Activated CD4-positive, alpha-beta memory T cell treated with anti-CD3 and anti-CD28 coated beads, Interleukin-2, amount 10 ng/mL, durations not matched to agents 7 days and 5 days (primary cell): ENCODE measurements at regions not wholly inside any gene's neighbourhood (a gene's known extent, or its start where the extent isn't known, plus 50 kb on each side); places are given as distances from the start of the nearest gene placed in this dataset.

Experiments
- CTCF ChIA-PET: fragments of 350-600 bp; sonication (Branson Sonifier 250); formaldehyde crosslinking; loops from one replicate; lab custom pipeline; 2021; ENCODE audit warnings: antibody characterized with exemption, inconsistent platforms; lab: Charles Lee
- POLR2A ChIA-PET: fragments of 350-600 bp; sonication (Branson Sonifier 250); formaldehyde crosslinking; loops from one replicate; lab custom pipeline; 2021; ENCODE audit warnings: antibody characterized with exemption; lab: Charles Lee
- DNase-seq: peaks from one replicate; pipeline ENCODE4 v3.0.0-alpha.2; 2020
- H3K27ac Mint-ChIP-seq: one replicate; pipeline ENCODE4 v1.8.0; 2021; ENCODE audit warnings: mild to moderate bottlenecking, mixed read lengths
- H3K27me3 Mint-ChIP-seq: one replicate; pipeline ENCODE4 v1.8.0; 2021; ENCODE audit warnings: mixed read lengths
- H3K36me3 Mint-ChIP-seq: one replicate; pipeline ENCODE4 v1.8.0; 2021; ENCODE audit warnings: low read depth, mixed read lengths
- H3K4me1 Mint-ChIP-seq: one replicate; pipeline ENCODE4 v1.8.0; 2021; ENCODE audit warnings: mixed read lengths
- H3K4me3 Mint-ChIP-seq: one replicate; pipeline ENCODE4 v1.8.0; 2021; ENCODE audit warnings: mild to moderate bottlenecking, mixed read lengths
- H3K9me3 Mint-ChIP-seq: one replicate; pipeline ENCODE4 v1.8.0; 2021; ENCODE audit warnings: mixed read lengths

DNA sequence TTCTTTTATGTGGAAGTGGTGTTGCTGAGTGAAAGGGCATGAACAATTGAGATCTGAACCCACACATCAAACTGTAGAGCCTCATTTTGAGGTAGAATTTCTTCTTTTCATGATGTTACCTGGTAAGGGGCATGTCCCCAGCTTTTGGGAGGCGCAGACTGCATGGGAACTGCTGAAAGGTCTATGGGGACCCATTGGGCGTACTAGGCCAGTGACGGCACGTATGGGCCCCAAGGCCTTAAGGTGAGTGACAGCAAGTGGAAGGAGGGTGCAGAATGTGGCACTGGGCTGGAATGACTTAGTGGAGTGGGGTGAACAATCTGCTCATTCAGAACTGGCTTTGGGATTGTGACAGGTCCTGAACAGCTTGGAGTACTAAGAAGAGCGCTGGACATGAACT is 123.6 kb upstream of the RGMA start:
- ChIA-PET POLR2A (no interaction called here), CTCF (no interaction called here)
- Mint-ChIP-seq H3K27ac (no peak overlapping the region), H3K4me3 (no peak overlapping the region), H3K9me3 (no peaks in the 10 kb centered on the region), H3K4me1 (no peaks in the 10 kb centered on the region), H3K36me3 (no peaks in the 10 kb centered on the region), H3K27me3 (peaks cover 5% of the 10 kb centered on the region)
- DNase-seq: no peak

GRCh38 chr15:93210995-93211394 is 122.0 kb upstream of the RGMA start:
- H3K9me3 Mint-ChIP-seq: no peaks in the 10 kb centered on the region
- DNase-seq: no peak
- no peak overlapping the region for H3K4me3 Mint-ChIP-seq
- no peaks in the 10 kb centered on the region for H3K36me3 Mint-ChIP-seq
- ChIA-PET POLR2A (no interaction called here), CTCF (no interaction called here)
- H3K27me3 Mint-ChIP-seq: peaks cover 5% of the 10 kb centered on the region
- H3K4me1 Mint-ChIP-seq: no peaks in the 10 kb centered on the region
- H3K27ac Mint-ChIP-seq: no peak overlapping the region

DNA sequence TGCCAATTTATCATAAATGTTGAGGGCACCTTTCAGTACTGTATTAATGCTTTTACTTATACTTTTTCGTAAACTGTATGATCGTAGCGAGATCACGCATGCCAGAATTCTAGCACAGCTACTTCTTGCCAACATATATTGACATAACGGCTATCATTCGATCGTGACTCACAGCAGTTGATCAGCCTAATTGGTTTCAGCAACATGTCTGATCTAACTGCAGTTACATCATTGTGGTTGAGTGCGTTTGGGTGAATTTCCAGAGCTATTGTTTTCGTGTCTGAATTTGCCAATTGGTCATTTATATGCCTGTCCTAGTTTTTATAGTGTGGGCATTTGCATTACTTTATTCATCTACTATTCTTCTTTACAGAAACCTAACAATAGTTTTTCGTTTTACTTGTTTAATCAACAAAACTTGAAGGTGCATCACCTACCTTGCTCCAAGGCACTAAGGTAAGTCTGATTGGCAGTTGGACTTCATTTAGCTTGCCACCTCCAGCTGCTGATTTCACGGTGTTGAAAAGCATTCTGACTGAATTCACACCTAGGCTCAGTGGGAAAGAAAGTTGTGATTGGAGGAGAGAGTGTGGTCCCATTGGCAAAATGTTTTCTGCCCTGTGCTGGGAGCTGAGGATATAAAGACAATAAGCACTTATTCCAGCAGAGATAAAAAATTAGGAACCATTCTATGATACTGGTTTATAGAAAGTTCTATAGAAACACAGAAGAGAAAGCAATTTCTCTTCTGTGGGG is 120.9 kb upstream of the RGMA start:
- H3K36me3 Mint-ChIP-seq: no peaks in the 10 kb centered on the region
- no peaks in the 10 kb centered on the region for H3K4me1 Mint-ChIP-seq
- H3K27me3 Mint-ChIP-seq: peaks cover 5% of the 10 kb centered on the region
- H3K9me3 Mint-ChIP-seq: no peaks in the 10 kb centered on the region
- DNase-seq: no peak
- no peak overlapping the region for H3K27ac Mint-ChIP-seq
- no peak overlapping the region for H3K4me3 Mint-ChIP-seq
- CTCF ChIA-PET: no interaction called here
- POLR2A ChIA-PET: no interaction called here

DNA sequence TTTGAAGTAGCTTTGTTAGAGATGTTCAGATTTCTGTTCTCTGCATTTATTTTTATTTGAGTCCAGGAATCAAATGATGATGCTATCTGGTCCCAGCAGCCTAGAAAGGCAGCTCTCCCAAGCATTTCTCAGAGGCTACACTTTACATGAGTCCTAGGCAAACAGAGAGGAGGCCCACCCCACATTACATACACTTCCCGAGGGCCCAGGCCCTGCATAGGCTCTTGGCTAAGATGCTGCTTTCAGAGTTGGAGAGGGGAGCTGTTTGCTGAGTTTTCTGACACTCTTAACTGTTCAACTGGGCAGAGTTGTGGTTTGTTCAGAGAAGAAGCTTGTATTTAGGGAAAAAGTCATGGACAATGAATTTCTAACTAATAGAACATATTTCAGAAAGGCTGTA is 117.9 kb upstream of the RGMA start:
- H3K27me3 Mint-ChIP-seq: peaks cover 15% of the 10 kb centered on the region
- H3K27ac Mint-ChIP-seq: no peak overlapping the region
- ChIA-PET CTCF (interaction anchor here (0.7 kb wide), 1 partner anchor 13 kb away, joined by 3 read pairs; no protein-coding TSS in a partner anchor), POLR2A (no interaction called here)
- H3K9me3 Mint-ChIP-seq: no peaks in the 10 kb centered on the region
- H3K4me1 Mint-ChIP-seq: no peaks in the 10 kb centered on the region
- DNase-seq: no peak
- no peaks in the 10 kb centered on the region for H3K36me3 Mint-ChIP-seq
- H3K4me3 Mint-ChIP-seq: no peak overlapping the region

DNA sequence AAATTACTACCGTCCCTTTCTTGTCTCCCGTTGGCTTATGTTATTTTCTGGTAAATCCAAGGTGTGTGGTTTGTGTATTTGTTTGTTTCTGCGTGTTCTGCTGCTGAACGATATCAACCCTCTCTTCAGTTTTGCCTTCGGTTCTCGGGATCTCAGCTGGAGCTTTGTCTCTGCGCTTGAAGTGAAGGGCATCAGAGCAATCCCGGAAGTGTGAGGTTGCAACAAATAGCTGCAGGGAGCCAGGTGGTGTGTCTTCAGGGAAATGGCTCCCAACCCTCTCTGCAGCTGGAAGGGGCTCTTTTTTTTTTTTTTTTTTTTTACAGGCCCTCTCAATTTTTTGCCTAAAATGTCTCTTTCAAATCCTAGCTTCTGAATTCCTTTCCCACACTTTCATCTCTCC is 116.4 kb upstream of the RGMA start:
- peaks cover 18% of the 10 kb centered on the region for H3K27me3 Mint-ChIP-seq
- H3K4me3 Mint-ChIP-seq: no peak overlapping the region
- no peaks in the 10 kb centered on the region for H3K36me3 Mint-ChIP-seq
- DNase-seq: no peak
- no peaks in the 10 kb centered on the region for H3K9me3 Mint-ChIP-seq
- H3K4me1 Mint-ChIP-seq: no peaks in the 10 kb centered on the region
- no peak overlapping the region for H3K27ac Mint-ChIP-seq
- POLR2A ChIA-PET: no interaction called here
- CTCF ChIA-PET: no interaction called here

GRCh38 chr15:93203036-93203435 is 114.0 kb upstream of the RGMA start:
- Mint-ChIP-seq H3K4me3 (no peak overlapping the region), H3K9me3 (no peaks in the 10 kb centered on the region), H3K4me1 (no peaks in the 10 kb centered on the region), H3K27ac (no peak overlapping the region), H3K27me3 (peaks cover 34% of the 10 kb centered on the region), H3K36me3 (no peaks in the 10 kb centered on the region)
- POLR2A ChIA-PET: no interaction called here
- no peak for DNase-seq
- CTCF ChIA-PET: no interaction called here

GRCh38 chr15:93202405-93202804 is 113.4 kb upstream of the RGMA start:
- Mint-ChIP-seq H3K4me1 (no peaks in the 10 kb centered on the region), H3K36me3 (no peaks in the 10 kb centered on the region), H3K4me3 (no peak overlapping the region)

DNA sequence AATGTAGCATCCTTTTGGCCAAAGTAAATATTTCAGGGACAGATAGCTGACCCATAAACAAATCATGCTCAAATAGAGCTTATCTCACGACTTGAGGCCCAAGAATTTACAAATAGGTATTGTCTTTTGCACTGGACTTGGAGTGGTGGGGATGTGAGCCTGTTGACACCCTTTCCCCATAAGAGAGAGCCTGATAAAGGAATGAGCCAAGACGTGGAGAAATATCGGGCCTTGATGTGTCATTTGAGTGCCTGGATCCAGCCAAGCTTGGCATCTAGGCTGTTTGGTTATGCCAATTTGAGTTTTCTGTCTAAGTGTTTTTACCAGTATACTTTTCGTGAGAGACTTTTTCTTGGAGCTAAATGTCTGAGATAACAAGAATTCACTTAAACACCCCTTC is 112.9 kb upstream of the RGMA start:
- DNase-seq: no peak
- Mint-ChIP-seq H3K4me3 (no peak overlapping the region), H3K36me3 (no peaks in the 10 kb centered on the region), H3K4me1 (no peaks in the 10 kb centered on the region), H3K27me3 (peaks cover 37% of the 10 kb centered on the region), H3K27ac (no peak overlapping the region), H3K9me3 (no peaks in the 10 kb centered on the region)
- POLR2A ChIA-PET: no interaction called here
- CTCF ChIA-PET: interaction anchor here (0.7 to 1.1 kb wide), 2 partner anchors 114 to 171 kb away, joined by 3 read pairs; no protein-coding TSS in a partner anchor

More at GRCh38 chr15:93202405-93202804, 113.4 kb upstream of the RGMA start:
- H3K27ac Mint-ChIP-seq: no peak overlapping the region
- H3K27me3 Mint-ChIP-seq: peaks cover 37% of the 10 kb centered on the region
- POLR2A ChIA-PET: no interaction called here
- no peak for DNase-seq
- H3K9me3 Mint-ChIP-seq: no peaks in the 10 kb centered on the region
- CTCF ChIA-PET: interaction anchor here (0.7 to 1.1 kb wide), 2 partner anchors 115 to 172 kb away, joined by 3 read pairs; no protein-coding TSS in a partner anchor

GRCh38 chr15:93200837-93201226 is 111.8 kb upstream of the RGMA start:
- H3K36me3 Mint-ChIP-seq: no peaks in the 10 kb centered on the region
- peaks cover 44% of the 10 kb centered on the region for H3K27me3 Mint-ChIP-seq
- H3K27ac Mint-ChIP-seq: no peak overlapping the region
- no peaks in the 10 kb centered on the region for H3K4me1 Mint-ChIP-seq
- ChIA-PET CTCF (no interaction called here), POLR2A (no interaction called here)
- no peak for DNase-seq
- H3K4me3 Mint-ChIP-seq: no peak overlapping the region
- H3K9me3 Mint-ChIP-seq: no peaks in the 10 kb centered on the region

GRCh38 chr15:93200081-93200836 is 111.2 kb upstream of the RGMA start:
- Mint-ChIP-seq H3K27ac (no peak overlapping the region), H3K4me3 (no peak overlapping the region), H3K9me3 (no peaks in the 10 kb centered on the region), H3K4me1 (no peaks in the 10 kb centered on the region), H3K27me3 (peaks cover 45% of the 10 kb centered on the region), H3K36me3 (no peaks in the 10 kb centered on the region)
- CTCF ChIA-PET: no interaction called here
- POLR2A ChIA-PET: no interaction called here
- DNase-seq: no peak

GRCh38 chr15:93196135-93196670 is 107.2 kb upstream of the RGMA start:
- H3K9me3 Mint-ChIP-seq: no peaks in the 10 kb centered on the region
- no peak overlapping the region for H3K4me3 Mint-ChIP-seq
- POLR2A ChIA-PET: no interaction called here
- no peak overlapping the region for H3K27ac Mint-ChIP-seq
- H3K27me3 Mint-ChIP-seq: peaks cover 47% of the 10 kb centered on the region
- no peaks in the 10 kb centered on the region for H3K36me3 Mint-ChIP-seq
- CTCF ChIA-PET: interaction anchor here (0.7 kb wide), 1 partner anchor 565 kb away, joined by 3 read pairs; no protein-coding TSS in a partner anchor
- no peak for DNase-seq
- no peaks in the 10 kb centered on the region for H3K4me1 Mint-ChIP-seq

DNA sequence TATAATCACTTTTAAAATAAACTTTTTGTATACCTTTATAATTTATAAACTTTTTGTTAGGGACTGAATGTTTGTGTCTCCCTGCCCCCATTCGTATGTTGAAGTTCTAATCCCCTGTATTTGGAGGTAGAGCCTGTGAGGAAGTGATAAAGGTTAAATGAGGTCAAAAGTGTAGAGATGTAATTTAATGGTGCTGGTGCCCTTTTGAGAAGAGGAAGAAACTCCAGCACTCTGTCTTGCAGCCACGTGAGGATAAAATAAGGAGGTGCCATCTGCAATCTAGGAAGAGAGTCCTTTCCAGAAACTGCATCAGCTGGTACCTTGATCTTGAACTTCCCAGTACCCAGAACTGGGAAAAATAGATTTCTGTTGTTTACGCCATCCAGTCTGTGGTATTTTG is 106.1 kb upstream of the RGMA start:
- Mint-ChIP-seq H3K27ac (no peak overlapping the region), H3K27me3 (peaks cover 41% of the 10 kb centered on the region), H3K9me3 (no peaks in the 10 kb centered on the region), H3K4me1 (no peaks in the 10 kb centered on the region), H3K36me3 (no peaks in the 10 kb centered on the region), H3K4me3 (no peak overlapping the region)
- ChIA-PET CTCF (no interaction called here), POLR2A (no interaction called here)
- no peak for DNase-seq

DNA sequence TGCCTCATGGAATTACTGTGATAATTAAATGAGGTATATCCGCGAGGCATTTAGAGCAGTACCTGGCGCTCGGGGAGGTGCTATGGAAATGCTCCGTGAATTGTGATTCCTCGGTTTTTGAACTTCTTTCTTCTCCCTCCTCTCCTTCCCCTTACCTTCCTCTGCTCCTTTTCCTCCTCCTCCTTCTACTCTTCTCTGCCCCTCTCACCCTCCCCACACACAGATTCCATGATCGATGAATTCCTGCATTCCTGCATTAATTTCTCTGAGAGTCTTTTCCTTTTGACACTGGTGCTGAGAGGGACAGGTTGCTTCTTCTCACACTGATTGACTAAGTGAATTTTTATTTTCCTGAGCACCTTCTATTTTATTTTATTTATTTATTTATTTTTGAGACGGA is 101.2 kb upstream of the RGMA start:
- Mint-ChIP-seq H3K27me3 (peaks cover 42% of the 10 kb centered on the region), H3K4me3 (no peak overlapping the region), H3K36me3 (no peaks in the 10 kb centered on the region), H3K4me1 (no peaks in the 10 kb centered on the region), H3K9me3 (no peaks in the 10 kb centered on the region), H3K27ac (no peak overlapping the region)
- POLR2A ChIA-PET: no interaction called here
- CTCF ChIA-PET: no interaction called here
- DNase-seq: no peak
